ENCODE measurements at regions not wholly inside any gene's neighbourhood (a gene's known extent, or its start where the extent isn't known, plus 50 kb on each side); places are given as distances from the start of the nearest gene placed in this dataset.
"Not testable (repeated sequence)": the region's sequence is repeated elsewhere in the genome, so short reads cannot be mapped to it uniquely, and the experiment has no call there.

DNA sequence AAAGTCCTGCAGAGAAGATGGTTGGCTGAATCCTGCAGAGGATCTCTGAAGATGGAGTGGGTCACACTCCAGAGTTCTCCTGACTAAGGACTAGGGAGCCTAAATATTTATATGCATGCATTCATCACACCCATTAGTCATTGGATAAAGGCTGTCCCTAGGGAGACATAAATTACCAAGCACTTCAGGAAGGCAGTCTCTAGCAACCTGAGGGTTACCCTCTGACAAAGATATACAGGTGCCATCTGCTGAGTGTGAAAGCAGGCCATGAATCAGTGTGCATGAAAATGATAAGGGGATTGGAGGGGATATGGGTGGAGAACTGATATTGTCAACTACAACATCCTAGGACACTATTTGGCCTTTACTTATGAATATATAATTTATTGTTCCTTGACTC lies 294.8 kb upstream of the DDX18 start:
- no peak for DNase-seq (ENCODE audit: low spot score)

DNA sequence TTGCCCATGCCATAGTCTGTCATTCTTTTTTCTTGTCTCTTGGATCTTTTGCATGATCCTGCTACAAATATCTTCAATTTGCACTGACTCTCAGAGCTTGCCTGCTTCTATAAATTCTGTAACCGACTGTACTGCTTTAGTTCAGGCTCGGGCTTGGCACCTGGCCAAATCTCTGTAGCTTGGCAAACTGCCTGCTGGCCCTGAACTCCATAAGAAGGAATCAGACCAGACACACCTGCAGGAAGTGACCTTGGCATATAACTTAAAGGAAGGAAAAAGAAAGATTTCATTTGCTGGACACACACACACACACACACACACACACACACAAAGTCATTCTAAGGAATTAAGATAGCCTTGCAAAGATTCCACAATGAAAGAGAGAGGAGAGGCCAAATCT lies 291.2 kb upstream of the DDX18 start:
- DNase-seq (ENCODE audit: low spot score), result no peak

DNA sequence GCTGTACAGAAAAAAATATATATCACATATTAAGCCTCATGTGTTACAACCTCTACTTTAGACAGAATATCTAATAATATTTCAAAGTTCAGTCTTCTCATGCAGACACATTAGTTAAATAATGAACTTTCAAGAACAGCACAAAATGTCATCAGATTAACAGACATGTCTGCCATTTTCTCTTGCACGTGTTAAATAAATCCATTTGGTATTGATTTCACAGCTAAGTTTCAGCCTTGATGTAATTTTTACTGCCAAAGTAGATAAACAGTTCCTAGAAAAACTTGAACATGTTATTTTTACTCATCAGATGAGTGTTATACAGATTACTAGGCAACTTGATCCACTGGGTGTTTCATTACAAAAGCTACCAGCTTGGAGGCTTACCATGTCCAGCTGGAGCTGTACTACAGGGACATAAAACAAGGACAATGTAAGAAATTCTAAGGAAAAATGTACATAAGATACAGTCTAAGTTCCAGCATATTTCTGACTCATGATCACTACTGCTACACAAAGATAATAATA lies 290.7 kb upstream of the DDX18 start:
- no peak for DNase-seq (ENCODE audit: low spot score)

DNA sequence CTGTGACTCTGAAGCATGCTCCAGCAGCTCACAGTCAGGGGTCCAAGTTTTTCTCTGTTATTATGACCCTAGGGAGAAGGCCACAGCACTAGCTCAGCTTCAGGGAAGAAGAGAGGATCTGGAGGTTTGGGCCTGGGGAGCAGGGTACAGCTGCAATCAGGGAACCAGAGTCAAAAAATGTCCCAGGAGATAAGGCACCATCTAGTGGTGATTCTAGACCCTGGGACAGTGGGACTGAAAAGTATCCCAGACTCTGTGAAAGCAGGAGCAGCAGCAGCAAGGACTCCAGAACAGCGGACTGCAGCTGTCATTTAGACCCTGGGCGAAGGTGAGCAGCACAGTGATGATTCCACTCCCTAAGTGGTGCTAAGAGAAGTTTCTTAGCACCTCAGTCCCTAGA lies 278.4 kb upstream of the DDX18 start:
- DNase-seq (ENCODE audit: low spot score), result peak; percentile 38

DNA sequence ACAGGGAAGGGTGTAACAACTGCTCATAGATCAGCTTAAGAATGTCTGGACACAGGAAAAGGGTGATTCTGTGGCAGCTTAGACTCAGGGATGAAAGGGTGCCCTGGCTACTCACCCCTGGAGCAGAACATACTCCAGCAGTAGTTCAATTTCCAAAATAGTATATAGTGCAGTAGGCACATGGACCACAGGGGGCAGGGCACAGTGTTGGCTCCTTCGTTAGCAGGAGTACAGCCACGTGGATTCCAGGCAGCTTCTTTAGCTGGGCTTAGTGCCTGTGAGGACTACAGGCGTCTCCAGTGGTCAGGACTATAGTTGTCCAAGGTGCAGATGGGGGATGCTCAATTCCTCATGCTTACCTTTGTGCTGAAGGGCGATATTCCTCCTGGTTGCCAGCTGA lies 277.5 kb upstream of the DDX18 start:
- DNase-seq (ENCODE audit: low spot score), result peak; percentile 9

DNA sequence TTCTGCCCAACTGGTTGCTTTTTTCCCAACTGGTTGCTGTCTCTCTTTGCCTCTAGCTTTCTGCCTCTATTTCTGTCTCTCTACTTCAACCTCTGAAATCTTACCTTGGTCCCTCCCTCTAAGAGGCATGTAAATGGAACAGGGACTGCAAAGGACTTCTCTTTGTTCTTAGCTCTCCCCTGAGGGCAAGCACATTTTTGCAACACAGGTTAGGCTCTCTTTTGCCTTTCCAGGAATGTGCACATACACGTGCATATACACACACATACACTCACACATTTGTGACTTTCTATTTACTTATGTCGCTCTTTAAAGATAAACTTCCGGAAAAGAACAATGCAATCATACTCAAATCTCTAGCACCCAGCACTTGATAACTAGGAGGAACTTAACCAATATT lies 262.6 kb upstream of the DDX18 start:
- no peak for DNase-seq (ENCODE audit: low spot score)

DNA sequence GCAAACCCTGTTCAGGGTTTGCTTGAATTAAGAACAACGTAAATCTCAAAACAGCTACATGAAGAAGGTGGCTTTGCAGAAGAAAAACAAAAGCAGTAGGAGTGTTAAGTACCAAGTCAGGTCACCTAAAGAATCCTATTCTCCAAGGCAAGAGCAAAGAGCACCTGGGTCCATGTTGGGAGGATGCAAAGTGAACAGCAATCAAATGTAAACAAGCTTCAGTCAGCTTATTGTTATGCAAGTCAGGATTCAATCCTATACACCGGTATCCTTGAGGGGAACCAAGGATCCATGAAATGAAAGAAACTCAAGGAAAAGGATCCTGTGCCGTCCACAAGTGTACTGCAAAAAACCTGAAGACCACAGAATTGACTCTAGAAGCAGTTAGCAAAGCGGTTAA lies 261.0 kb upstream of the DDX18 start:
- DNase-seq (ENCODE audit: low spot score), result no peak

DNA sequence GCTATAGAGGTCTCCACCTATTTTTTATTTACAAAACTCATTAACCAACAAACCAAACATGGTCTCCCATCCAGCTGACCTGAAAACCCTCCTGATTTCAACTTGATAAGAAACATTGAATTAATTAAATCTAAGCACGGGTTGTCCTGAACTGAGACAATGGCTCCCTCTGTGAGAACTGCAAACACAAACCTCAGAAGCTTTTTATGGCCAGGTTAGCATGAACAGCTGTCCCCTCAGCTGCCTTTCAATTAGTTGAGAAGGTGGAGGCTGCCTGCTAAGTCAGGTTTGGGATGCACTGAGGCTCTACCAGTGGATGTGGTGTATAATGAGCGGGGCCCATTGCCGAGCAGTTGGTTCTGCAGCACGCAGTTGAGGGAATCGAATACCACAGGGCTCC lies 258.5 kb upstream of the DDX18 start:
- DNase-seq (ENCODE audit: low spot score), result no peak

DNA sequence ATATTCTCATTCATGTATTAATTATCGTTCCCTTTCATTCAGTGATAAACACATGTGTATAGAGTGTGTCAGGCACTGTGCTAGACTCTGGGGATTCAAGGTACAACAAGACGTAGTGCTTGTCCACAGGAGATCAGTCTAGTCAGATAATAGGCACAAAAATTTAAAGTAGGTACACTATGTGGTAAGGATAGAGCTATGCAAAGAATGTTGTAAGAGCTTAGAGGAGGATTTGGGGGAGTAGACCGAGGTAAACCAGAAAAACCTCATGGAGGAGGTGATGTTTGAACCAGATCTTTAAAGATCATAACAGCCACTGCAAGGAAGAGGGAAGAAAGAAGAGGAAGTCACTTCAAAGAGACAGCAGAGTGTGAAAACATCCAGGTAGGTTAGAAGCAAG lies 256.9 kb upstream of the DDX18 start:
- DNase-seq (ENCODE audit: low spot score), result no peak

DNA sequence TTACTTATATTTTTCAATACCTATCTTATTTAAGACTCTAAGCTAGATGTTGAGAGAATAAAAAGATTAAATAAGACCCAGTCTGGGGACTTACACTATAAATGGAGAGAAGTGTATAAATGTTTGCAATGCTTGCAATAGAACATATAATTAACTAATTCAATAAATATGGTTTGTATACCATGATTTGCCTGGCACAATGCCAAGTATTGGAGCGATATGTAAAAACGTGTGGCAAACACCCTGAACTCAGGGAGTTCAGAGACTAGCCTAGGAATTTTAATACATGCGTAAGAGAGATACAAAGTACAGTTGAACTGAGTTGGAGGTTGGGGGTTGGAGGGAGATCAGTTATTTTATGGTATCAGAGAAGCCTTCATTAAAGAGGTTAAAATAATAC lies 251.8 kb upstream of the DDX18 start:
- no peak for DNase-seq (ENCODE audit: low spot score)

DNA sequence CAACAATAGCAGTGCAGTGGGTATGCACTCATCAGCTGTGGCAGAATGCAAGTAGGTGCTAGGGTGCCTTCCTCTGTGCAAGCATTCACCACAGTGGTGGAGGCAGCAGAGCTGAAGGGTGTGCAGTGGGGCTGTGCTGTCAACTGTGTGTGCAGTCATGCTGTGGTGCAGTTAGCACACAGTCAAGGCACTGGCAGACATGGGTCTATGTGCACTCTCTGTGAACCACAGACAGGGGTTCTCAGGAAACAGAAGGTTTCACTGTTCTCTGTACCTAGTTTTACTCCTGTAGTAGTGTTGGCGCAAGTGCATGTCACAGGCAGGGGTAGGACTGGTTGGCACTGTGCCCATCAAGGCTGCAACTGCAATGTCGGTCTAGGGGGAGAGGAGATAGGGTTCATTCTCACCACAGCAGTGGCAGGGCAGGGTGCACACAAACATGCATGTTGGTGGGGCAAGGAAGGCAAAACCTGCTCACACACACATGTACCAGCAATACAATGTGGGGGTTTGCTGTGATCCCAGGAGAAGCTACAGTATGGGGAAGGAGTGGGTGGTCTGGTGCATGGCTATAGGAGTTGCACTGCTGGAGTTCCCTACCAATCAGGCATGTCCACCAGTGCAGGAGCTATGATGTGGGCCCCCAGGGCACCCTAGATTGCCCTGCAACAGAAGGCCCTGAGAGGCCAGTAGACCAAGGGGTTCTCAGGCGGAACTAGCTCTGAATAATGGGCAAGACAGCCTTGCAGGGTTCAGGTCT lies 242.7 kb upstream of the DDX18 start:
- DNase-seq (ENCODE audit: low spot score), result no peak

DNA sequence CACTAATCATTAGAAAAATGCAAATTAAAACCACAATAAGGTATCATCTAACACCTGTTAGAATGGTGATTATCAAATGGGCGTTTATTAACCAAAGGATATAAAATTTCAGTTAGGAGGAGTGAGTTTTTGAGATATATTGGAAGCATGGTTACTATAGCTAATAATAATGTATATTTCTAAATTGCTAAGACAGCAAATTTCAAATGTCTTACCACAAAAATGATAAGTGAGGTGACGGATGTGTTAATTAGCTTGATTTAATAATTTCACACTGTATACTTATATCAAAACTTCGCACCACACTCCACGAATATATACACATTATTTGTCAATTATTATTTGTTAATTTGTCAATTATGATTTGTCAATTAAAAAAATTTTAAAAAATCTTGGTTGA lies 227.2 kb upstream of the DDX18 start:
- DNase-seq (ENCODE audit: low spot score), result no peak

DNA sequence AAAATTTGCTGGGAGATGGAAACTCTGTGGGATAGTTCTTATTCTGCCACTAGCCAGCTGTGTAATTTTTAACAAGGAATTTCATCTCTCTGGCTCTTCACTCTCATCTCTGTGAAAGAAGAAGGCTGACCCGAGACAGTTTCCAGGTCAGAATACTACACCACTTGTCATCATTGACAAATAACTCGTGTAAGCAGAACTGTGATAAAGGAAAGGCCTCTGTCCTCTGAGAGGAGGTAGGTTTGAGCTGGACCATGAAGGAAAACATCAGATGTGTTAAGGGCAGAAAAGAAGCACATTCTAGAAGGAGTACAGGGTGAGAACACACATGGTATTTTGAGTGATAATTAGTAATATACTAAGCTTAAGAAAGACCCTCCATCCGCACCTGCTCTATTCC lies 211.4 kb upstream of the DDX18 start:
- DNase-seq (ENCODE audit: low spot score), result no peak

DNA sequence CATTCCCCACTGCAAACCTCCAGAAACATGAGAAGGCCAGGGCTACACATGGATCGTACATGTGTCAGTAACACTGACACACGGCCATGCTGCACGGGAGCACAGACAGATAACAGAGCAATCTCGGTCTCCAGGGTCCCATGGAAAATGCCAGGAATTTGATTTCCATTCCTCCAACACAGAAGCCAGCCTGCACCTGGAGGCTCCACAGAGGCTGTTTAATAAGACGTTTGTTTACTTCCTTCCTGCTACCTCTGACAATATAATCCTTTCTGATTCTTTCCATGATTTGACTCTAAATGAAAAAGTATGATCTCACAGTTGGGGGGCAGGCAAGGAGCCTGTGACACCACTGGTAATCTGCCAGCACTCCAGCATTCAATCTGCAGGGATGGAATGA lies 210.9 kb upstream of the DDX18 start:
- DNase-seq (ENCODE audit: low spot score), result no peak

DNA sequence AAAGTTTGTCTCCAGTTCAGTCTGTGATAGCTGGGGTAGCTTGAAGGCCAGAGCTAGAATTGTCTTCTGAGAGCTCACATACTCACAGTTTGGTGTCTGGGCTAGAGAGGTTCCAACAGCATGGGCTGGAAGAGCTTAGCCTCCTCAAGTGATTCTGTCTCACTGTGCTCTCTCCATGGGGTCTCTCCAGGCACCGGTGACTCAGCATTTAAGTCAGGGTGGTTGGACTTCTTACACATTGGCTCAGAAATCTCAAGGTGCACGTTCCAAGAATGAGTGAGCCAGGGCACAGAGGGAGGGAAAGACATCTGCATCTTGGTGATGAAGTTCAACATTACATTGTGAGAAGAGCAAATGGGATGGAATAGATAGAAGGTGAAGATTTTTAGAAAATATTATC lies 207.3 kb upstream of the DDX18 start:
- no peak for DNase-seq (ENCODE audit: low spot score)

DNA sequence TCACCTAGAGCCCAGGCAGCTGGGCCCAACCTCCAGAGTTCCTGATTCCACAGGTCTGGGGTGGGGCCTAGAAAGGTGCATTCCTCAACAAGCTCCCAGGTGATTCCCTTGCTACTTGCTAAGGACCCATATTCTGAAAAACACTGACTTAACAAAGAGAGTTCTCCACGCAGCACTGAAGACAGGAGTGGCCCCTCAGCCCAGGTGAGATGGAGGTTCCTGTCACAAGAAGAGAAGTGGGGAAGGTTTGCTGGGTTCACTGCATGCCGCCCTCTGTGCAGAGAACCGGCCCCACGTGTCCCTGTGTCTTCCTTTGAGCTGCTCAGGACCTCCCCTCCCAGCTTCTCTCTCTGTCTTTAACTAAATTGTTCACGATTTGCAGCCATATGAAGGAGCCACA lies 201.4 kb upstream of the DDX18 start:
- no peak for DNase-seq (ENCODE audit: low spot score)

DNA sequence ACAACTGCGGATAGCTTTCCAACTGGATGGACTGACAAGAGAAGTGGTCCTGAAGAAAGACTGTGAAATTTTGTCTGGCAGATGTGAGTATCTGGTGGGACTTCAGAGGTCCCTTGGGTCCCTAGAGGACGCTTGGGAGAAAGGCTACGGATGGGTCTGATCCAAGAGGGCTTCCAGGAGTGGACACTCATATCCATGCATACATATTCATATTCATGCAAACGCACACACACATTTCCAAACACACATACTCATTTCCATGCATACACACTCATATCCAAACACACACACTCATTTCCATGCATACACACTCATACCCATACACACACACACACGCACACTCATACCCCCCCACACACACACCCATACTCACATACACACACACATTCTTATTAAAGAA lies 200.2 kb upstream of the DDX18 start:
- no peak for DNase-seq (ENCODE audit: low spot score)

DNA sequence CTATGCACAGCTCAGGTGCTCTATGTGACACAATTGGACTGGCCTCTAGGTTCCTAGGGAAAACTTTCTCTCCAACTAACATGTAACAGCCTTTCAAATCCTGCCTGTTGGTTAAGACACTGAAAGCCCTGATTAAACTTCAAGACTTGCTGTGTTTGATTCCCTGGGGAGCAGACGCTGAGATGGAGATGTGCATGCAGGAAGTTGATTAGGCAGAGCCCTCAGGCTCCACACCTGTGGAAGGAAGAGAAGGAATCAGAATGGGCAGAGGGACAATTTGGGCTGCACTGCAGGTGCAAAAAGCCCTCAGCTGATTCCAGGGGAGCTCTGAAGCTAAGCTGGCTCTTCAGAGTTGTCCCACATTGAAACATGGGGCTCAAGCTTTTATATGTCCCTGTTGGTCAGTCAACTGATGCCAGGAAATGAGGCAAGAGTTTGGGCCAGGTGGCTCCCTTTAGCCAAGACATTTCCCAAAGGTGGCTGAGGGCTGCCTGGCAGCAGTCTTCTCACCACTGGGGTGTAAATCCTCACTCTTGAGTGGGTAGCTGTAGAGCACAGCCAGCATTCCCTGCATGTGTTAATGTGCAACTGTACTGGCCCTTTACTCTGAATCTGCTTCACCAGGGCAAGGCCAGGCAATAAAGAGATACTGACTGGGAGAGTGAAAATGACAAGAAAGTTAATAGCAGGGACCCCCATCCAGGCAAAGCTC lies 199.5 kb upstream of the DDX18 start:
- DNase-seq (ENCODE audit: low spot score), result no peak

DNA sequence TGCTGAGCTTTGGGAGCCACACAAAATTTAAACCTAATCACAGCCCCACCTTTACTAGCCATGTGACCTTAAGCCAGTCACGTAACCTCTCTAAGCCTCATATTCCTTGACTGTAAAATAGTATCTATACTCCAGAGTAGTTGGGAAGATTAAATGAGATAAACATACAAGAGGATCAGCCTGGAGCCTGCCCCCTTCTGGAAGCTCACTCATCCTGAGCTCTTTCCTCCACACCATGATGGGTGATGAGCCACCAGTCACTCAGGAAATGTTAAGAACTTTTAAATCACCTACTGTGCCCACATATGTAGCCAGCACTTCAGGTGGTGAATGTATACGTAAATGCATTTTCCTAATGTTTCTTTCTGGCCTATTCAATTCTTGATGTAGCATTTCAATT lies 195.9 kb upstream of the DDX18 start:
- DNase-seq (ENCODE audit: low spot score), result no peak

DNA sequence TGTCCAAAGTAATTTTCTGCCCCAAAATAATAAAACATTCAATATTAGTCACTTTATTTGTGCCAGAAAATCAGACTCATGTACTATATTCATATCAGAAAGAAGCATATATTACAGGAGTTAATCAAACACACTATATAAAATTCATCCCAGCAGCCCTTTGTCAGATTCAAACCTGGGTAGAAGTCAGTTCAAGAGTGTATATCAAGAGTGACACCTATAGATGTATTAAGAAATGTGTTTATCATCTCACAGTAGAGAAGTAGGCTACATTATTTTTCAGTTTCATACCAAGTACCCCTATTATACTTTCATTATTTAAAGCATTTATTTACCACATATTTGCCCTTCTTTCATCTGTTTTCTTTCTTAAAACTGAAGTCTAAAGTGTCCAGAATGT lies 193.2 kb upstream of the DDX18 start:
- DNase-seq (ENCODE audit: low spot score), result no peak

DNA sequence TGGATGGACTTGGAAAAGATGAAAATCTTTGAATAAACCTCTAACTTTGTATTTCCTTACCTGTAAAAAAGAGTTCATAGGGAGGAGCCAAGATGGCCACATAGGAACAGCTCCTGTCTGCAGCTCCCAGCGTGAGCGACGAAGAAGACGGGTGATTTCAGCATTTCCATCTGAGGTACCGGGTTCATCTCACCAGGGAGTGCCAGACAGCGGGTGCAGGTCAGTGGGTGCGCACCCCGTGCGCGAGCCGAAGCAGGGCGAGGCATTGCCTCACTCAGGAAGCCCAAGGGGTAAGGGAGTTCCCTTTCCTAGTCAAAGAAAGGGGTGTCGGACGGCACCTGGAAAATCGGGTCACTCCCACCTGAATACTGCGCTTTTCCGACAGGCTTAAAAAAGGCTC lies 191.3 kb upstream of the DDX18 start:
- DNase-seq (ENCODE audit: low spot score), result not testable (repeated sequence)

DNA sequence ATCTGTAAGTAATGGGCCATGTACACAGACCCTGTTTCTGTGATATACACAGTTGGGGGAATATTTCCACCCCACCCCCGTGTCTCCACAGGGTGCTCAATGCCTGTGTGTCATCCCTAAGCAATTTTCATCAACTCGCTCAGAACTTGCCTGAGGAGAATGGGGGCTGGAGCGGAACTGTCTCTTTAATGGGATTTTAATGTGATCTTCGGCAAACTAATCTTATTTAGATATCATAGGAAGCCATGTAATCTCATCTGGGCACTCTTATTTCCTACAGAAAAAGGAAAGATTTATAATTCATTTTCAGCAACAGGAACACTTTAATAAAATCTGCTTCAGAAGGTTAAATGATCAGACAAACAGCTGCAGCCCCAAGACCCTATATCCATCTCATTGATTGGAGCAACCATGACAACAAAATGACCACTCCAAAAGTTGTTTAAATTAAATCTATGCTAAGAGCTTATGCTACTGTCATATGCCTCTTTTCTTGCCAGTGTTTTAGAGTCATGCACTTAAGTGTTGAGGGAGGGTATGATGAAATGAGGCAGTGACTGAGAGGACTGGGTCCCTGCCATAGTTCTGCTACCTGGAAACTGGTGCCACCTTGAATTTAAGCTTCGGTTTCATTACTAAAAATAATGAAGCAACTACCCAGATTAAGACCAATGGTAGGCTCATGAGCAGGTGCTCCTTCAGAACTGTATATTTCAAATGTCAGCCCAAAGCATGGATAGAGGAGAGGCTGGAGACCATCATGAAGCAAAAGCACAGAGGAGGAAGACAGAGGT lies 183.1 kb upstream of the DDX18 start:
- no peak for DNase-seq (ENCODE audit: low spot score)

DNA sequence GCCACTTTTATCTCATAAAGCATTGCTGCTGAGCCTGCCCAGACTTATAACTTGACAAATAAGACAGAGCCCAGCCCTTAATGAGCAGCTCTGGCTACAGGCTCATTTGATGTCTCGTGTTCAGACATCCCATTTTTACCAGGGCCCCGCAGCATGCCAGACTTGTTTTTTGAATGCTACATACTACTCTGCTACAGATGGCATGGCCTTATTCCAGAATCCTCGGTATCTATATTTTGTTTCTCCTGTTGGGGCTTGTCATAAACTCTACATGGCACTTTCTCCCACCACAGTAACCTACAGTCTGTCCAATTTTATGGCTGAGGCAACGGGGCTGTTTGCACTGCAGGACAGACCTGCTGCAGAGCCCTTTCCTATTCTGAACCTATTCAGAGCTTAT lies 179.0 kb upstream of the DDX18 start:
- no peak for DNase-seq (ENCODE audit: low spot score)
